H4 (cell line): ENCODE measurements at regions not wholly inside any gene's neighbourhood (a gene's known extent, or its start where the extent isn't known, plus 50 kb on each side); places are given as distances from the start of the nearest gene placed in this dataset.

Source experiments
- DNase-seq: peaks from one replicate; pipeline ENCODE4 v3.0.0-alpha.2; 2015; ENCODE audit warnings: low spot score

GRCh38 chr3:194925614-194926013 lies 239.9 kb downstream of the FAM43A start:
- no peak for DNase-seq

- DNase-seq, result no peak
These were observed 242.5 kb downstream of the FAM43A start for GRCh38 chr3:194928227-194928626.

- no peak for DNase-seq
These were observed 243.3 kb downstream of the FAM43A start for GRCh38 chr3:194928831-194929577.

- no peak for DNase-seq
These were observed 243.9 kb downstream of the FAM43A start for GRCh38 chr3:194929578-194929960.

GRCh38 chr3:194930377-194931204 lies 244.9 kb downstream of the FAM43A start:
- no peak for DNase-seq

GRCh38 chr3:194931347-194931746 lies 245.7 kb downstream of the FAM43A start:
- no peak for DNase-seq

- DNase-seq, result no peak
These were observed 246.2 kb downstream of the FAM43A start for GRCh38 chr3:194931865-194932264.

GRCh38 chr3:194933465-194933864 lies 247.8 kb downstream of the FAM43A start:
- DNase-seq, result no peak

GRCh38 chr3:194935061-194935460 lies 249.4 kb downstream of the FAM43A start:
- no peak for DNase-seq

- no peak for DNase-seq
These were observed 250.2 kb downstream of the FAM43A start for GRCh38 chr3:194935632-194936470.

GRCh38 chr3:194936659-194937058 lies 251.0 kb downstream of the FAM43A start:
- DNase-seq, result no peak

GRCh38 chr3:194937144-194937543 lies 251.5 kb downstream of the FAM43A start:
- no peak for DNase-seq

- DNase-seq, result no peak
These were observed 252.2 kb downstream of the FAM43A start for GRCh38 chr3:194937882-194938321.

GRCh38 chr3:194938845-194939531 lies 253.3 kb downstream of the FAM43A start:
- DNase-seq, result no peak

GRCh38 chr3:194939532-194939909 lies 253.8 kb downstream of the FAM43A start:
- DNase-seq, result no peak

- DNase-seq, result no peak
These were observed 254.5 kb downstream of the FAM43A start for GRCh38 chr3:194939949-194940770.

- DNase-seq, result no peak
These were observed 255.8 kb downstream of the FAM43A start for GRCh38 chr3:194941360-194941955.

- no peak for DNase-seq
These were observed 256.4 kb downstream of the FAM43A start for GRCh38 chr3:194941956-194942511.

GRCh38 chr3:194944526-194944925 lies 258.8 kb downstream of the FAM43A start:
- DNase-seq, result no peak

GRCh38 chr3:194945508-194945907 lies 259.8 kb downstream of the FAM43A start:
- no peak for DNase-seq
